GM18499 (cell line): ENCODE measurements at regions not wholly inside any gene's neighbourhood (a gene's known extent, or its start where the extent isn't known, plus 50 kb on each side); places are given as distances from the start of the nearest gene placed in this dataset.

ENCODE experiments used
- ATAC-seq: cut with Tn5 transposase; IDR thresholded peaks from one replicate; pipeline ENCODE4 v1.9.1; 2021; ENCODE audit warnings: moderate number of reproducible peaks; ENCODE audit not compliant: insufficient read depth, unreplicated experiment

GRCh38 chr13:100724568-100724967 lies 50.0 kb upstream of the TMTC4 start:
- ATAC-seq: no peak
